Neural cell (in vitro differentiated cells): ENCODE measurements at regions not wholly inside any gene's neighbourhood (a gene's known extent, or its start where the extent isn't known, plus 50 kb on each side); places are given as distances from the start of the nearest gene placed in this dataset.
"Not testable (repeated sequence)": the region's sequence is repeated elsewhere in the genome, so short reads cannot be mapped to it uniquely, and the experiment has no call there.

ENCODE experiments used
- EZH2 ChIP-seq: fragments of 200-600, 300-800 bp; shearing (Covaris generic), sonication (generic); IDR thresholded peaks from 2 replicates; pipeline ENCODE4 v1.6.1; 2014; ENCODE audit warnings: antibody characterized with exemption, low read length, borderline replicate concordance, mild to moderate bottlenecking; ENCODE audit not compliant: insufficient read depth, poor library complexity, severe bottlenecking
- MXI1 ChIP-seq: fragments of 450-650 bp; conservative IDR thresholded peaks from 2 replicates; pipeline ENCODE4 v1.6.1; 2014; ENCODE audit warnings: antibody characterized with exemption, mild to moderate bottlenecking; ENCODE audit not compliant: poor library complexity, severe bottlenecking
- POLR2AphosphoS5 ChIP-seq: IDR thresholded peaks from 2 replicates; pipeline ENCODE4 v1.6.1; 2012
- SMC3 ChIP-seq: fragments of 450-650 bp; conservative IDR thresholded peaks from 2 replicates; pipeline ENCODE4 v1.6.1; 2014; ENCODE audit warnings: antibody characterized with exemption, mild to moderate bottlenecking, moderate library complexity; ENCODE audit not compliant: poor library complexity
- TAF1 ChIP-seq: IDR thresholded peaks from 2 replicates; pipeline ENCODE4 v1.6.1; 2012; ENCODE audit warnings: low read depth
- TF ChIP-seq, protein P1 (sequence below): fragments of 450-650 bp; IDR thresholded peaks from 2 replicates; pipeline ENCODE4 v1.5.1; 2014; ENCODE audit warnings: antibody characterized with exemption, mild to moderate bottlenecking, moderate library complexity; ENCODE audit not compliant: poor library complexity, severe bottlenecking

DNA sequence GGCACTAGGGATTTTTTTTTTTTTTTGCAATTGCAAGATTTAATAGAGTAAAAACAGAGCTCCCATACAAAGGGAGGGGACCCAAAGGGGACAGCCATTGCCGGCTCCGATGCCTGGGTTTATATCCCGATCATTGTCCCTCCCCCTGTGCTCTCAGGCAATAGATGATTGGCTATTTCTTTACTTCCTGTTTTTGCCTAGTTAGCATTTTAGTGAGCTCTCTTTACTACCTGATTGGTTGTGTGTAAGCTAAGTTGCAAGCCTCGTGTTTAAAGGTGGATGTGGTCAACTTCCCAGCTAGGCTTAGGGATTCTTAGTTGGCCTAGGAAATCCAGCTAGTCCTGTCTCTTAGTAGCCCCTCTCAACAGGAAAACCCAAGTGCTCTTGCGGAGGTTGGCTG is 148.2 kb upstream of the TNFAIP3 start:
- TF ChIP-seq POLR2AphosphoS5, EZH2, MXI1, SMC3, TAF1: not testable (repeated sequence)
- TF ChIP-seq, protein P1, sequence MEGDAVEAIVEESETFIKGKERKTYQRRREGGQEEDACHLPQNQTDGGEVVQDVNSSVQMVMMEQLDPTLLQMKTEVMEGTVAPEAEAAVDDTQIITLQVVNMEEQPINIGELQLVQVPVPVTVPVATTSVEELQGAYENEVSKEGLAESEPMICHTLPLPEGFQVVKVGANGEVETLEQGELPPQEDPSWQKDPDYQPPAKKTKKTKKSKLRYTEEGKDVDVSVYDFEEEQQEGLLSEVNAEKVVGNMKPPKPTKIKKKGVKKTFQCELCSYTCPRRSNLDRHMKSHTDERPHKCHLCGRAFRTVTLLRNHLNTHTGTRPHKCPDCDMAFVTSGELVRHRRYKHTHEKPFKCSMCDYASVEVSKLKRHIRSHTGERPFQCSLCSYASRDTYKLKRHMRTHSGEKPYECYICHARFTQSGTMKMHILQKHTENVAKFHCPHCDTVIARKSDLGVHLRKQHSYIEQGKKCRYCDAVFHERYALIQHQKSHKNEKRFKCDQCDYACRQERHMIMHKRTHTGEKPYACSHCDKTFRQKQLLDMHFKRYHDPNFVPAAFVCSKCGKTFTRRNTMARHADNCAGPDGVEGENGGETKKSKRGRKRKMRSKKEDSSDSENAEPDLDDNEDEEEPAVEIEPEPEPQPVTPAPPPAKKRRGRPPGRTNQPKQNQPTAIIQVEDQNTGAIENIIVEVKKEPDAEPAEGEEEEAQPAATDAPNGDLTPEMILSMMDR = not testable (repeated sequence)
